DMS79 treated with DMSO at 0.1 percent for 48 hours (cell line): ENCODE measurements at regions not wholly inside any gene's neighbourhood (a gene's known extent, or its start where the extent isn't known, plus 50 kb on each side); places are given as distances from the start of the nearest gene placed in this dataset.

Experiments used
- DNase-seq: peaks from one replicate; lab custom pipeline; 2025; lab: John Stamatoyannopoulos, UW

GRCh38 chr12:24138041-24138440 is 188.6 kb upstream of the SOX5 start:
- DNase-seq: no peak

GRCh38 chr12:24135158-24135850 is 185.8 kb upstream of the SOX5 start:
- no peak for DNase-seq

DNA sequence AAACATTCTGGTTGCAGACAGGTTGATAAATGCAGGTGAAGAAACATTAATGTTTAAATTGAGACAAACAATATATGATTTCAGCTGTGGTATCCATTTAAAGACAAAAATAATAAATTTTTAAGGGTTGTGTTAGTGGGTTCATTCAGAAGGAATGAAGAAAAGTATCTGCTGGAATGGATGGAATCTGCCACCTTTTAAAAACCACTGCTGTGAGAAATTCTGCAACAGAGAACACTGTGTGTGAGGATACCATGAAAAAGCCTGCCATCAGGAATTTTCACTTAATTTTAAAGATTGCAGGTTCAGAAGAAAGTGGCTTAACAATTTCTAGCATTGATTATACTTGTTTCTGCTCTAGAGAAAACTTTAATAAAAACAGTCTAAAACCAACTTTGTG is 184.6 kb upstream of the SOX5 start:
- DNase-seq: no peak

DNA sequence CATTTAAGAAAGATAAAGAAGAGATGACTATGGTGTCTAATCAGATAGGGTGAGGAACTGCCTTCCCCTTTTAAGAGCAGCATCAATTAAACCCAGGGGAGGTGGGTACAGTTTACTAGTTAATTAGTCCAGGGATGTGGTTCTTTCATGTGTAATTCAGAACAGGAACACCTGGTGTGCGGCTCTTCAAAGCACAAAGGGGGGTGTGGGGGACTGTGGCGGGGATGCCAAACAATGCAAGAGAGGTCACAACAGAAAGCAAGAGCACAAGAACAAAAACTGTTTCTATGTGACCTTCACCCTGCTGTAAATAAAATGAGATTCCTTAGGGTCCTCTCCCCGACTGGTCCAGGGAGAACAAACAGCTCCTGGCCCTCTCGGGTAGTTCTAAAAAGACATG is 183.9 kb upstream of the SOX5 start:
- no peak for DNase-seq

GRCh38 chr12:24127919-24128721 is 178.7 kb upstream of the SOX5 start:
- no peak for DNase-seq

DNA sequence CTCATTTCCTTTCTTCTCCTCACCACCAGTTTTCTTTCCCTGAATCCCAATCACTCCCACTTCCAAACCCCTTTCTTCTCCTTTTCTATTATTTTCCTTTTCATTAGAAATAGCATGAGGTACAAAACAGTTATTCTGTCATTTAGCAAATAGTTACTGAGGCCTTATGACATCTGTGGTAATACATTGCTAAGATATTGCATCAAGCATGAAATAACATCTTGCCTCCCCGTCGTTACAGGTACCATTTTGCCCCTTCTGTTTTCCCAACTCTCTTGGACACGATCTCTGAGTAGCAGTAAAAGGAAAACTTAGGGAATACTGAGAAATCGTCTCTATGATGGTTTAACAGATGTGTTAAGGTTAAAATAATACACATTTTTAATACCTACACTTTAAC is 175.8 kb upstream of the SOX5 start:
- DNase-seq: no peak

GRCh38 chr12:24121911-24122310 is 172.4 kb upstream of the SOX5 start:
- no peak for DNase-seq

DNA sequence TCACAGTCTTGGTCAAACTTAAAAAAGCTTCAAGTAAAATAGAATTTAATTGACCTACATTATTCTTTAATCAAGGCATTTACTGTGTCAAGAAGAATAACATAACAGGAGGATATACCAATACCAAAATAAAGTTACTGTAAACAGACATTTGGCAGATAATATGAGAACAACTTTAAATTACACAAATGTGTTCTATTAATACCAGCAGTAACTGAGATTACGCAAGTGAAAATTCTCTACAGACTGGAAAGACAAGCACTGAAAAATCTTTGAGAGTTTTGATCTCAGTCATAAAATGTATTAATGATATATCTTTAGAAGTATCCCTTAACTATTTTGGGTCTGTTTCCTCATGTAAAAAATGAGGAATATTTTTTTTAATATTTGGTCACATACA is 169.2 kb upstream of the SOX5 start:
- no peak for DNase-seq

- DNase-seq: no peak
These were observed 167.1 kb upstream of the SOX5 start for GRCh38 chr12:24116548-24116947.

GRCh38 chr12:24113701-24114100 is 164.2 kb upstream of the SOX5 start:
- DNase-seq: no peak

- no peak for DNase-seq
These were observed 162.1 kb upstream of the SOX5 start for GRCh38 chr12:24111616-24112015.

GRCh38 chr12:24111086-24111485 is 161.6 kb upstream of the SOX5 start:
- DNase-seq: no peak

DNA sequence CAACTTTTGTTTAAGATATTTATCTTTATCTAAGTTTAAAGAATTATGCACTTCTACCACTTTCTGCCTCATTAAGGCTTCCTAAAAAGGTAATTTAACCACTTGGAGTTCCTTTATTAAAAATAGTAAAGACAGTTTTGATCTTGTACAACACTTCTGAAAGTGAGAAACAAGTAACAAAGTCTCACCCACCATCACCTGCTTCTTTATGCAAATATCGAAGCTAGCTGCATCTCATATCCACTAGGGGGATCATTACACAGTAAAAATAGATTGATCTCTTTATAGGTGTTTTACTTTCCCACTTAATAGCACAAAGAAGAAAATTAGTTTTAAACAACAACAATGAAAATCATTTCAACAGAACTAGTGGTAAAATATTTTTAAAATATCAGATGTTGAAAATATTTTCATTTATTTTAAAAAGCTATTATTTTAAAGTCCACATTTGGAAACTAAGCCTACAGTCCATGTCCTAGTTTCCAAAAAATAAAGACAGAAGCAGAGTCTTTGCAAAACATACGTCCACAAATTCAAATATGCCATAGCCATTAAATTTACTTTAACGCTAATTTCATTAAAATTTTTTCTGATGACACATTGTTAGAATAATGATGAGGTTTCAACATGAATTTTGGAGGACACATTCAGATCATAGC is 160.0 kb upstream of the SOX5 start:
- DNase-seq: no peak

DNA sequence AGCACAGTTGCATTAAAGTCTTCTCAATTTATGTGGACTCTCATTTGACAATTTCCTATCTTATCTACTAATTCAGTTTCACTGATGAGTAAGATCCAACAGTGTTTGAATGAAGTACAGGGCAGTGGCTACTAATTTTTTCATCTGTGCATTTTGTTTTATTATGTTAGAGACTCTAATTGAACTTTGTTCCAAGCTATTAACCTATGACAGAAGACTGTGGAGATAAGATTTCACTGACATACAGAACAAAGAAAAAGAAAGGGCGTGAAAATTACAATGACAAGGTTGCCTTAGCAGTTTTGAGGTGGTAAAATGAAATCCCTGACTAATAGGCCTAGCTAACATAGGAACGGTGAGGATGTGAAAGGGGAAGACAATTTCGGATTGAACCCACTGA is 153.2 kb upstream of the SOX5 start:
- no peak for DNase-seq

DNA sequence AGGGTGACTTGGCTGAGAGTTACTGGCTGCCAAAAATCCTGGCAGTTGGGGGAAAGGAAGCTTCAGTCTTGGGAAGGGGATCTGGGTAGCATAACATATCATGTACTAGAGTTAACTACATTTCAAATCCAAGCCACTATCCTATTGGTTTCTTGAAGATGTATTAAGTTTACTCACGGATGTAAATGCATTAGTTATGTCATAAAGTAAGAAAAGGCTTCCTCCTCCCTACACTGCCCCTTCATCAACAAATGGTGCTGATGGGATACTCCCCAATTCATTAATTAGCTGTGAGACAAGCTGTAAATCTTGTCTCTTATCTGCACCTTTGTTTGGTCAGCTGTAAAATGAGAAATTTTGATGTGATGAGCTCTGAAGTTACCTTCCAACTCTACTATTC is 150.1 kb upstream of the SOX5 start:
- DNase-seq: no peak

GRCh38 chr12:24095245-24095644 is 145.8 kb upstream of the SOX5 start:
- DNase-seq: no peak

- DNase-seq: no peak
These were observed 140.0 kb upstream of the SOX5 start for GRCh38 chr12:24089510-24089890.

- DNase-seq: no peak
These were observed 139.5 kb upstream of the SOX5 start for GRCh38 chr12:24088751-24089509.

DNA sequence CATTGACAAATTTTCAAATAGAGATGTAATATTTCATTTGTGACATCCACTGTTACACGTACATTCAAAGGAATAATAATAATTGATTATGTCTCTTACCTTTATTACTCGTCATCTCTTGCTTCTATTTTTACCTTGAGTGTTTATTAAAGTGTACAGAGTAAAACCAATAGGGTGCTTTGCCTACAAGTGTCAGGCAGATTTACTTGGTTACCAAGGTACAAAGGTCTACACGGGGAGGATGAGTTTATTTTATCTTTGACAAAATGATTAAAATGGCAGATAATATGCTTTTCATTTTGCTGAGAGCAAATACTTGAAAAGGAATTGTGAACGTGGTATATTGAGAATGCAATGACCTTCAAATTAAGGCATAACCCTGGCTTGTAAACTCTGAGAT is 137.8 kb upstream of the SOX5 start:
- DNase-seq: no peak

- DNase-seq: no peak
These were observed 135.3 kb upstream of the SOX5 start for GRCh38 chr12:24084800-24085199.

GRCh38 chr12:24083838-24084237 is 134.4 kb upstream of the SOX5 start:
- no peak for DNase-seq

GRCh38 chr12:24081606-24082005 is 132.1 kb upstream of the SOX5 start:
- no peak for DNase-seq
